GM12874 (cell line): ENCODE measurements at regions not wholly inside any gene's neighbourhood (a gene's known extent, or its start where the extent isn't known, plus 50 kb on each side); places are given as distances from the start of the nearest gene placed in this dataset.

ENCODE experiments used
- TF ChIP-seq, protein P1 (sequence below): IDR thresholded peaks from 2 replicates; pipeline ENCODE4 v1.5.1; 2011; ENCODE audit warnings: low read depth, mild to moderate bottlenecking, control low read depth, low read length, moderate library complexity; ENCODE audit not compliant: insufficient read depth

DNA sequence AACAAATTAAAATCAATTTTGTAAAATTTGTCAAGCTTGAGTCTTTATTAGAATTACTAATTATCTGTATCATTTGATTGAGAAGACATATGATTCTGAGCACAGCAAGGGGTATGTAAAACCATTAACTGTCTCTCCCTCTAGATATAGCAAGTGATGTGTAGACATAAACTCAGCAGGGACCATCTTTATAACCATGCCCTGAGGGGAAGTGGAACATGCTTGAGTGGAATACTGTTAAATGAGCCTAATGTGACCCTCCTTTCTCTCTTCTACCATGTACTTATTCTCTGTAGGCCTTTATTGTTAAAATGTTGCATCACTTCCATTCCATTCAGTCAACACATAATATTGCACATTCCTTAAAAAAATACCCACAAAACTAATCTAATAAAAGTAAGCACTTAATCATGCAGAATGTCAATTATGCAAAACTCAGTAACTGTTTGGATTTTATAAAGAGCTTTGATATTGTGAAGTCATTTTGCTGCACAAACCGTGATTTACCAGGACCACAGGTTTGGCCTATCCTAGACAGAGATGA lies 896.6 kb upstream of the MANEA start:
- TF ChIP-seq, protein P1, sequence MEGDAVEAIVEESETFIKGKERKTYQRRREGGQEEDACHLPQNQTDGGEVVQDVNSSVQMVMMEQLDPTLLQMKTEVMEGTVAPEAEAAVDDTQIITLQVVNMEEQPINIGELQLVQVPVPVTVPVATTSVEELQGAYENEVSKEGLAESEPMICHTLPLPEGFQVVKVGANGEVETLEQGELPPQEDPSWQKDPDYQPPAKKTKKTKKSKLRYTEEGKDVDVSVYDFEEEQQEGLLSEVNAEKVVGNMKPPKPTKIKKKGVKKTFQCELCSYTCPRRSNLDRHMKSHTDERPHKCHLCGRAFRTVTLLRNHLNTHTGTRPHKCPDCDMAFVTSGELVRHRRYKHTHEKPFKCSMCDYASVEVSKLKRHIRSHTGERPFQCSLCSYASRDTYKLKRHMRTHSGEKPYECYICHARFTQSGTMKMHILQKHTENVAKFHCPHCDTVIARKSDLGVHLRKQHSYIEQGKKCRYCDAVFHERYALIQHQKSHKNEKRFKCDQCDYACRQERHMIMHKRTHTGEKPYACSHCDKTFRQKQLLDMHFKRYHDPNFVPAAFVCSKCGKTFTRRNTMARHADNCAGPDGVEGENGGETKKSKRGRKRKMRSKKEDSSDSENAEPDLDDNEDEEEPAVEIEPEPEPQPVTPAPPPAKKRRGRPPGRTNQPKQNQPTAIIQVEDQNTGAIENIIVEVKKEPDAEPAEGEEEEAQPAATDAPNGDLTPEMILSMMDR = no peak

DNA sequence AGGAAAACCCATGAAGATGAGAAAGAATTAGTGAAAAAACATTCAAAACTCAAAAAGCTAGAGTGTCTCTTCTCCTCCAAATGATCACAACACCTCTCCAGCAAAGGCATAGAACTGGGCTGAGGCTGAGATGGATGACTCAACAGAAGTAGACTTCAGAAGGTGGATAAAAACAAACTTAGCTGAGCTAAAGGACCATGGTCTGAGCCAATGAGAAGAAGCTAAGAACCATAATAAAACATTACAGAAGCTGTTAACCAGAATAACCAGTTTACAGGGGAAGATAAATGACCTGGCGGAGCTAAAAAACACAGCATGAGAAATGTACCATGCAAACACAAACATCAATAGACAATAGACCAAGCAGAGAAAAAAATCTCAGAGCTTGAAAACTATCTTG lies 904.1 kb upstream of the MANEA start:
- TF ChIP-seq, protein P1 = no peak

DNA sequence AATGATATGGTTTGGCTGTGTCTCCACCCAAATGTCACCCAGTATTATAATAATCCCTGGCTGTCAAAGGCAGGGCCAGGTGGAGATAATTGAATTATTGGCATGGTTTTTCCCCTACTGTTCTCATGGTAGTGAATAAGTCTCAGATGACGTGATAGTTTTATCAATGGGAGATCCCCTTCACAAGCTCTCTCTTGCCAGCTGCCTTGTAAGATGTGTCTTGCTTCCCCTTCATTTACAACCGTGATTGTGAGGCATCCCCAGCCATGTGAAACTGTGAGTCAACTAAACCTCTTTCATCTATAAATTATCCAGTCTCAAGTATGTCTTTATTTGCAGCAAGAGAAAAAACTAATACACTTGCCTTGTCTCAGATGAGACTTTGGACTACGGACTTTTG lies 907.3 kb upstream of the MANEA start:
- TF ChIP-seq, protein P1 = no peak

DNA sequence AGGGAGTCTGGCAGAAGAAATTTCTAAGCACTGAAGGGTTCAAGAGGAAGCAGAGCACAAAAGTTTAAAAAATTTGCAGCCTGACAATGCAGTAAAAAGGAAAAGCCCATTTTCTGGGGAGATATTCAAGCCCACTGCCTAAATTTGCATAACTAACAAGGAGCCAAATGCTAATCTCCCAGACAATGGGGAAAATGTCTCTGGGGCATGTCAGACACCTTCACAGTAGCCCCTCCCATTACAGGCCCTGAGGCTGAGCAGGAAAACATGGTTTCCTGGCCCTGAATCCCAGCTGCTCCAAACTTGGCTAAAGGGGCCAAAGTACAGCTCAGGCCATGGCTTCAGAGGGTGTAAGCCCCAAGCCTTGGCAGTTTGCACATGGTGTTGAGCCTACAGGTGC lies 908.5 kb upstream of the MANEA start:
- TF ChIP-seq, protein P1 = no peak

DNA sequence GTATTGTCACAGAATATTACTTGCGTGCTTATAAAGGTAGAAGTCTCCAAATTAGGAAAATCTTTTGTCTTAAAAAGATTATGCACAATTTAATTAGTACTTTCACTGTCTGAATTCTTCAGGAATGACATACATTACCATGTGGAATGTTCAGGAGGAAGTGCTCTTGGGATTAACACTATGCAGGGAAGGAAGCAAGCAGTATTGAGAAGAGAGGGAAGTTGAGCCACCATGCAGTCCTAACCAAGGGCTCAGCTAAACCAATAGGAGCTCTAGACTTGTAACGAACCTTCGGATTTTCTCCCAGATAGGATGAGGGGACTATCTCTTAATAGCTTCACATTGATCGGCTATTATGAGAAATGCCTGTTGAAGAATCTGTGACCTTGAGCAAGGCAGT lies 918.4 kb upstream of the MANEA start:
- TF ChIP-seq, protein P1 = no peak

DNA sequence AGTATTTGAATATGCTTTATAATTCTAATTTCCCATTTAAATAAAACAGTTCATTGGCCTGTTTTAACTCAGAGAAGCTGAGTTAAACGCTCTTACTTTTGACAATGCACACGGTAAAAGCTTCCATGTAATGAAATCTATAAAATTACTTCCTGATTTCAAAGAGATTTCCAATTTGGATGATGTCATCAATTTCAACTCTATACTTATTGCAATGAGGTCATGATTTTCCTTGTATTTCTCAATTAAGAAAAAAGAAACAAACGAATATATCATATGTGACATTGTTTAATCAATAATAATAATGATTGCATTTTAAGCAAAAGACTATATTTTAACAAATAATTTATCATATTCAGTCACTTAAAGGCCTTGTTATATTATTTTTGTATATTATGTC lies 926.1 kb upstream of the MANEA start:
- TF ChIP-seq, protein P1 = no peak

DNA sequence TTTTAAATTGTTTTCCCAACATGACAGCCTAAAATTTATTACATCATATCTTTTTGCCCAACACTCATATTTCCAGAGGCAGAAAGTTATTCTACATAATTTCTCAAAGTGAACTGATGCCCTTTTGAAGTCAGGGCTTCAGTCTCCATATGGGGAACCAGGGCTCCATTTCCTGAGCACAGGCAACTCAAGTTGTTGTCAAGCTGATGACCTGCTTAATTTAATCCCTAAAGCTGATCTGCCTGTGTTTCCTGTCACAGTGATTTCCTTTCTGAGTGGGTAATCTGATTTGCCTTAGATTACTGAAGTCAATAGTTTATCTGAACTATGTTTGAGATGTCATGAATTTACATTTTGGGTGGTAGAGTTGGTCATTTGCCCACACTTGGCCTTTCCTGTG lies 932.1 kb upstream of the MANEA start:
- TF ChIP-seq, protein P1 = no peak
